Caco-2 (cell line): ENCODE measurements at regions not wholly inside any gene's neighbourhood (a gene's known extent, or its start where the extent isn't known, plus 50 kb on each side); places are given as distances from the start of the nearest gene placed in this dataset.

ENCODE experiments used
- BruUV-seq: library from RNA; stranded (reverse); fragments of 400-500 nt; replicated peaks from 2 replicates; lab custom pipeline; 2021; lab: Mats Ljungman, UMichigan
- CTCF ChIA-PET: fragments of 300-600 bp; sonication (Branson Sonifier 250); formaldehyde crosslinking; loops from one replicate; lab custom pipeline; 2022; ENCODE audit warnings: antibody characterized with exemption; lab: Charles Lee
- POLR2A ChIA-PET: fragments of 300-600 bp; sonication (Branson Sonifier 250); formaldehyde crosslinking; loops from one replicate; lab custom pipeline; 2022; ENCODE audit warnings: antibody characterized with exemption; lab: Charles Lee
- DNase-seq, 2 experiments: peaks; one replicate each; pipeline versions ENCODE4 v3.0.0 to v3.0.0-alpha.2; 2020 to 2022
- H3K27me3 ChIP-seq: replicated peaks from 2 replicates; pipeline ENCODE4 v1.6.0; 2011; ENCODE audit warnings: low read length; ENCODE audit not compliant: control insufficient read depth, insufficient read depth
- H3K36me3 ChIP-seq: 2 replicates; pipeline ENCODE4 v1.5.1; 2011; ENCODE audit warnings: low read length; ENCODE audit not compliant: control insufficient read depth, insufficient read depth
- H3K4me1 ChIP-seq: fragments of 250-450 bp; sonication (Bioruptor Pico); 2 replicates; pipeline ENCODE4 v1.5.1; 2020; ENCODE audit warnings: mild to moderate bottlenecking
- H3K4me3 ChIP-seq: 2 replicates; pipeline ENCODE4 v1.5.1; 2011; ENCODE audit warnings: low read depth, mild to moderate bottlenecking, control low read depth, low read length
- H3K9me3 ChIP-seq: fragments of 250-450 bp; sonication (Bioruptor Pico); 2 replicates; pipeline ENCODE4 v1.5.1; 2020; ENCODE audit warnings: mild to moderate bottlenecking, moderate library complexity
- H3K27ac Mint-ChIP-seq: one replicate; pipeline ENCODE4 v1.8.0; 2022; ENCODE audit warnings: mixed read lengths; ENCODE audit not compliant: unreplicated experiment
- H3K27me3 Mint-ChIP-seq: one replicate; pipeline ENCODE4 v1.8.0; 2022; ENCODE audit warnings: mixed read lengths; ENCODE audit not compliant: insufficient read depth, unreplicated experiment
- H3K36me3 Mint-ChIP-seq: one replicate; pipeline ENCODE4 v1.8.0; 2022; ENCODE audit warnings: mild to moderate bottlenecking, mixed read lengths; ENCODE audit not compliant: insufficient read depth, unreplicated experiment
- H3K4me1 Mint-ChIP-seq: one replicate; pipeline ENCODE4 v1.8.0; 2022; ENCODE audit warnings: low read depth, mixed read lengths; ENCODE audit not compliant: unreplicated experiment
- H3K4me3 Mint-ChIP-seq: one replicate; pipeline ENCODE4 v1.8.0; 2022; ENCODE audit warnings: mild to moderate bottlenecking, moderate library complexity, mixed read lengths; ENCODE audit not compliant: unreplicated experiment
- H3K9me3 Mint-ChIP-seq: one replicate; pipeline ENCODE4 v1.8.0; 2022; ENCODE audit warnings: mixed read lengths; ENCODE audit not compliant: unreplicated experiment
- intact Hi-C: fragments of 100-400 bp; cut with micrococcal nuclease; formaldehyde crosslinking; loops from one replicate; pipeline ENCODE4 v1.10.0; 2022; ENCODE audit not compliant: unreplicated experiment
- TF ChIP-seq, protein P1 (sequence below), 2 experiments: fragments of 200-600 bp in 1 of 2; IDR thresholded peaks; 1 replicate in 1 of 2; 2 replicates in 1 of 2; pipeline versions ENCODE4 v1.5.1 to v1.8.0; 2011 to 2022; ENCODE audit warnings: antibody characterized with exemption in 1 of 2, control low read depth in 1 of 2, inconsistent platforms in 1 of 2, low read depth in 1 of 2, low read length in 1 of 2, mild to moderate bottlenecking in 1 of 2, moderate library complexity in 1 of 2; ENCODE audit not compliant: insufficient read depth in 1 of 2, severe bottlenecking in 1 of 2, unreplicated experiment in 1 of 2

DNA sequence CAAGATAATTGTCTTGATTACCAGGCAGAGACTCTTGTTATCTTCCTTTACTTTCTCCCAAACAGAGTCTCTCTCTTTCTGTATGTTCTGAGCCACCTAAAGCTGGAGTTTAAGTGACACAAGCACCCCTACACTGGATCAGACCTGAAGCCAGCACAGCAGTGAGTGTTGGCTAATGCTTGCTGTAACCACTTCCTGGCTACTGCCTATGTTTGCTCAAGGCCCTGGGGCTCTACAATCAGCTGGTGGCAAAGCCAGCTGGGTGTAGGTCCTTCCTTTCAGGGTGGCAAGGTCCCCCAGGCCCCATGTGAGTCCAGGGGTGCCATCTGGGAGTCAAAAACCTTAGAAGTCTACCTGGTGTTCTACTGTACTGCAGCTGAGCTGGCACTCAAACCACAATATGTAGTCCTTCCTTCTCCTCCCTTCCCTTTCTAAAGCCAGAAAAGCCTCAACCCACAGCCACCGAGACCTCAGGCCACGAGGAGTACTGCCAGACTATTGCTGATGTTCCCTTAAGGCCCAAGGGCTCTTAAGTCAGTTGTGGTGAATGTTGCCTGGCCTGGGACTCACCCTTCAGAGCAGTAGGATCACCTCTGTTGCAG lies 416.3 kb downstream of the ADRA2A start:
- H3K27ac Mint-ChIP-seq, result no peak overlapping the region

DNA sequence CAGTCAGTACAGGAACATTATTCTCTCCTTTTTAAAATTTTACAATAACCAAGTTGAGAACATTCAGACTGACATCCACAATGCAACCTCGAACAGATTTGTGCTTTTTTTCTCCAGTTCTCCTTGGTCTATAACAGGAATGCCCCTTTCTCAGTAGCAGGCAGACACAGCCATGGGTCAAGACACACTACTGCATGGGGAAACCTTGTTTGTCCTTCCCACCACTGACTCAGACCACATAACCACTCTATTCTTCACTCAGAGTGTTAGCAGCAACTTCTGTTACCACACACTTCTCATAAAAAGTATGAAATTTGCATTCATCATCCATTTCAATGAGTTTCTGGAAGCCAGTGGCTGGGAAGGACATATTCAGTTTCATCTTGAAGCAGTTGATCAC lies 421.7 kb downstream of the ADRA2A start:
- H3K27me3 ChIP-seq, result no peaks in the 10 kb centered on the region
- H3K4me1 Mint-ChIP-seq, result no peaks in the 10 kb centered on the region
- no TSS peak for BruUV-seq
- peaks cover 15% of the 10 kb centered on the region for H3K27me3 Mint-ChIP-seq
- H3K9me3 Mint-ChIP-seq, result peaks cover 17% of the 10 kb centered on the region
- H3K4me1 ChIP-seq, result no peaks in the 10 kb centered on the region
- H3K4me3 Mint-ChIP-seq, result no peak overlapping the region
- intact Hi-C loops, result no loop called here
- ChIA-PET POLR2A (no interaction called here), CTCF (no interaction called here)
- DNase-seq, result no peak
- TF ChIP-seq, protein P1, sequence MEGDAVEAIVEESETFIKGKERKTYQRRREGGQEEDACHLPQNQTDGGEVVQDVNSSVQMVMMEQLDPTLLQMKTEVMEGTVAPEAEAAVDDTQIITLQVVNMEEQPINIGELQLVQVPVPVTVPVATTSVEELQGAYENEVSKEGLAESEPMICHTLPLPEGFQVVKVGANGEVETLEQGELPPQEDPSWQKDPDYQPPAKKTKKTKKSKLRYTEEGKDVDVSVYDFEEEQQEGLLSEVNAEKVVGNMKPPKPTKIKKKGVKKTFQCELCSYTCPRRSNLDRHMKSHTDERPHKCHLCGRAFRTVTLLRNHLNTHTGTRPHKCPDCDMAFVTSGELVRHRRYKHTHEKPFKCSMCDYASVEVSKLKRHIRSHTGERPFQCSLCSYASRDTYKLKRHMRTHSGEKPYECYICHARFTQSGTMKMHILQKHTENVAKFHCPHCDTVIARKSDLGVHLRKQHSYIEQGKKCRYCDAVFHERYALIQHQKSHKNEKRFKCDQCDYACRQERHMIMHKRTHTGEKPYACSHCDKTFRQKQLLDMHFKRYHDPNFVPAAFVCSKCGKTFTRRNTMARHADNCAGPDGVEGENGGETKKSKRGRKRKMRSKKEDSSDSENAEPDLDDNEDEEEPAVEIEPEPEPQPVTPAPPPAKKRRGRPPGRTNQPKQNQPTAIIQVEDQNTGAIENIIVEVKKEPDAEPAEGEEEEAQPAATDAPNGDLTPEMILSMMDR (IDR thresholded peaks at IDR 0.05; ENCODE audit: insufficient read depth in 1 of 2, low read depth in 1 of 2, low read length in 1 of 2, severe bottlenecking in 1 of 2, unreplicated experiment in 1 of 2), result no peak
- no peaks in the 10 kb centered on the region for H3K36me3 Mint-ChIP-seq
- no peak overlapping the region for H3K4me3 ChIP-seq
- H3K27ac Mint-ChIP-seq, result no peak overlapping the region
- no peaks in the 10 kb centered on the region for H3K9me3 ChIP-seq
- no peaks in the 10 kb centered on the region for H3K36me3 ChIP-seq

More for the DNA sequence above, 416.3 kb downstream of the ADRA2A start:
- BruUV-seq, result no TSS peak
- no peak for DNase-seq
- ChIA-PET POLR2A (no interaction called here), CTCF (no interaction called here)
- no peaks in the 10 kb centered on the region for H3K36me3 Mint-ChIP-seq
- peaks cover 26% of the 10 kb centered on the region for H3K9me3 Mint-ChIP-seq
- Histone ChIP-seq H3K27me3 (no peaks in the 10 kb centered on the region), H3K36me3 (no peaks in the 10 kb centered on the region), H3K4me3 (no peak overlapping the region), H3K4me1 (no peaks in the 10 kb centered on the region), H3K9me3 (peaks cover 17% of the 10 kb centered on the region; the same call in 1 of the 2 replicates)
- intact Hi-C loops, result no loop called here
- peaks cover 7% of the 10 kb centered on the region for H3K27me3 Mint-ChIP-seq
- no peak overlapping the region for H3K4me3 Mint-ChIP-seq
- H3K4me1 Mint-ChIP-seq, result no peaks in the 10 kb centered on the region
- TF ChIP-seq, protein P1 (IDR thresholded peaks at IDR 0.05; ENCODE audit: insufficient read depth in 1 of 2, low read depth in 1 of 2, low read length in 1 of 2, severe bottlenecking in 1 of 2, unreplicated experiment in 1 of 2), result no peak

DNA sequence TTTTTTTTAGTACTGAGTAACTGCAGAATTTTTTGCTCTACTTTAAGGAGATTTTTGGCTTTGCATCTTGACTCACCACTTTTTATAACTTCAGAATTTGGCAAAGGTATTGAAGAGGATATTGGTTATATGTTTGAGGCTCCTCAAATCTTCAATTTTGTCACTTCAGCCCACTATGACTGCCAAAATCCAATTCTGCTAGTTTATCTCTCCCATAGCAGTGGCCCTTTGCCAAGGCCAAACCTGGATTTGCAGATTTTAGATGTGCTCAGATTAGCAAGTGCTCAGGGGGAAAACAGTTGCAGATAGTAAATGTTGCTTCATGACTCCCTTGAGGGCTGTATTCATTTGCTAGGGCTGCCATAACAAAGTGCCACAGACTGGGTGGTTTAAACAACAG lies 427.5 kb downstream of the ADRA2A start:
- H3K9me3 ChIP-seq, result 0 out of 2 replicates have a peak, but pooled peaks cover 3% of the 10 kb centered on the region
- no peaks in the 10 kb centered on the region for H3K4me1 ChIP-seq
- H3K4me3 ChIP-seq, result no peak overlapping the region
- no peak overlapping the region for H3K27ac Mint-ChIP-seq
- H3K27me3 ChIP-seq, result no peaks in the 10 kb centered on the region
- H3K9me3 Mint-ChIP-seq, result peaks cover 22% of the 10 kb centered on the region
- H3K36me3 ChIP-seq, result no peaks in the 10 kb centered on the region
- H3K27me3 Mint-ChIP-seq, result peaks cover 3% of the 10 kb centered on the region
- no peaks in the 10 kb centered on the region for H3K36me3 Mint-ChIP-seq
- intact Hi-C loops, result no loop called here
- no peak for DNase-seq
- no TSS peak for BruUV-seq
- H3K4me1 Mint-ChIP-seq, result no peaks in the 10 kb centered on the region
- H3K4me3 Mint-ChIP-seq, result no peak overlapping the region
- TF ChIP-seq, protein P1 (IDR thresholded peaks at IDR 0.05; ENCODE audit: insufficient read depth in 1 of 2, low read depth in 1 of 2, low read length in 1 of 2, severe bottlenecking in 1 of 2, unreplicated experiment in 1 of 2), result no peak
- CTCF ChIA-PET, result no interaction called here
- POLR2A ChIA-PET, result no interaction called here
